ENCODE measurements at regions not wholly inside any gene's neighbourhood (a gene's known extent, or its start where the extent isn't known, plus 50 kb on each side); places are given as distances from the start of the nearest gene placed in this dataset.
A peak's percentile ranks its signal among the peaks of the same experiment; 100 is the strongest.

DNA sequence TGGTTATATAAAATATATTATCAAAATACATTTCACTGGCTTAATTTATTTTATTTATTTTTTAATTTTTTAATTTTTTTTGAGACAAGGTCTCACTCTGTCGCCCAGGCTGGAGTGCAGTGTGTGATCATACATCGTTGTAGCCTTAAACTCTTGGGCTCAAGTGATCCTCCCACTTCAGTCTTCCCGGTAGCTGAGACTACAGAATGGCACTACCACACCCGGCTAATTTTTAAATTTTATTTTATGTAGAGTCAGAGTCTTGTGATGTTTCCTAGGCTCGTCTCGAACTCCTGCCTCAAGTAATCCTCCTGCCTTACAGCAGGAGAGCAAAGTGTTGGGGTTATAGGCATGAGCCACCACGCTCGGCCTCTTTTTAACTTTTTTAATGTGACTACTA, 143.8 kb downstream of the CEP135 start:
- TF ChIP-seq MYC (IDR thresholded peaks at IDR 0.05; ENCODE audit: low read depth, low read length) (no peak), POLR2A (IDR thresholded peaks at IDR 0.05; ENCODE audit: extremely low read depth, insufficient read length) (no peak)
- TF ChIP-seq, protein P1, sequence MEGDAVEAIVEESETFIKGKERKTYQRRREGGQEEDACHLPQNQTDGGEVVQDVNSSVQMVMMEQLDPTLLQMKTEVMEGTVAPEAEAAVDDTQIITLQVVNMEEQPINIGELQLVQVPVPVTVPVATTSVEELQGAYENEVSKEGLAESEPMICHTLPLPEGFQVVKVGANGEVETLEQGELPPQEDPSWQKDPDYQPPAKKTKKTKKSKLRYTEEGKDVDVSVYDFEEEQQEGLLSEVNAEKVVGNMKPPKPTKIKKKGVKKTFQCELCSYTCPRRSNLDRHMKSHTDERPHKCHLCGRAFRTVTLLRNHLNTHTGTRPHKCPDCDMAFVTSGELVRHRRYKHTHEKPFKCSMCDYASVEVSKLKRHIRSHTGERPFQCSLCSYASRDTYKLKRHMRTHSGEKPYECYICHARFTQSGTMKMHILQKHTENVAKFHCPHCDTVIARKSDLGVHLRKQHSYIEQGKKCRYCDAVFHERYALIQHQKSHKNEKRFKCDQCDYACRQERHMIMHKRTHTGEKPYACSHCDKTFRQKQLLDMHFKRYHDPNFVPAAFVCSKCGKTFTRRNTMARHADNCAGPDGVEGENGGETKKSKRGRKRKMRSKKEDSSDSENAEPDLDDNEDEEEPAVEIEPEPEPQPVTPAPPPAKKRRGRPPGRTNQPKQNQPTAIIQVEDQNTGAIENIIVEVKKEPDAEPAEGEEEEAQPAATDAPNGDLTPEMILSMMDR (IDR thresholded peaks at IDR 0.05; ENCODE audit: low read depth, low read length) = no peak
- TF ChIP-seq, protein P2, sequence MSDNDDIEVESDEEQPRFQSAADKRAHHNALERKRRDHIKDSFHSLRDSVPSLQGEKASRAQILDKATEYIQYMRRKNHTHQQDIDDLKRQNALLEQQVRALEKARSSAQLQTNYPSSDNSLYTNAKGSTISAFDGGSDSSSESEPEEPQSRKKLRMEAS (IDR thresholded peaks at IDR 0.05; ENCODE audit: low read depth, low read length) = no peak
- H3K4me3 ChIP-seq (ENCODE audit: low read depth, low read length) = no peak overlapping the region
- DNase-seq (ENCODE audit: low read depth) = no peak

DNA sequence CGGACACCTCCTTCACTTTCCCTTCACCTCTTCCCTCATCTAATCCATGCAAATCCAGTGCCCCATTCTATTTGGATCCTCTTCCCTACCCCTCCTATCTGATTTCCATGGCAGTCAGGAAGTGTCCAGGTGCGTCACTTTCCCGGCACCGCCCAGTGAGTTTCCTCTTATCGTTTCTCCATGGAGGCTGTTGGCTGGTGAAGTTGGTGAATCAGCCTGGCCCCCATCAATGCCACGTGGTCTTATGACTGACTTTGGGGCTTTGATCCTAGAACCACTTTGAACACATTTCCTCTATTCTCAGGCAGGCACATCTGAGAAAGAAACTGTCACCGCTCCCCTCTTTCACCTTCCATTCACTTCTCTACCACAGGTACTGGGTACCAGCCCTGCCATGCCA, 137.8 kb downstream of the CEP135 start:
- DNase-seq (ENCODE audit: low read depth) = no peak
- no peak overlapping the region for H3K4me3 ChIP-seq (ENCODE audit: low read depth, low read length)
- TF ChIP-seq, protein P1 (IDR thresholded peaks at IDR 0.05; ENCODE audit: low read depth, low read length) = no peak
- TF ChIP-seq, protein P2 (IDR thresholded peaks at IDR 0.05; ENCODE audit: low read depth, low read length) = no peak
- TF ChIP-seq MYC (IDR thresholded peaks at IDR 0.05; ENCODE audit: low read depth, low read length) = no peak
- no peak for TF ChIP-seq POLR2A (IDR thresholded peaks at IDR 0.05; ENCODE audit: extremely low read depth, insufficient read length)

DNA sequence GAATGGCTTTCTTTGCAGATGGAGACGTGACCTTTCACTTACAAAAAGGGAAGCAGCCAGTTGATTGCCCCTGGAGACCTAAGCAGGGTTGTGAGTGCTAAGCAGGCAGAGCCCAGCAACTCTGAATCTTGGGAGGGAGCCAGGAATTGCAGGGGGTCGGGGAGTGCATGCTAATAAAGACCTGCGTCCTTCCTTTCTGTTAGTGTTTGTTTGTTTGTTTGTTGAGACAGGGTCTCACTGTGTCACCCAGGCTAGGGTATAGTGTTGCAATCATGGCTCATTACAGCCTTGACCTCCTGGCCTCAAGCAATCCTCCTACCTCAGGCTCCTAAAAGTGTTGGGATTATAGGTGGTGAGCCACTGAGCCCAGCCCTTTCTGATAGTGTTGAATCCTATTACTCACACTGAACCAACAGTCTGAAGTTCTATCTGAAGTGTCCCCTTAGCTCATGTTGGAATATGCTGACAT, 137.4 kb downstream of the CEP135 start:
- no peak overlapping the region for H3K4me3 ChIP-seq (ENCODE audit: low read depth, low read length)
- peak; percentile 69 for DNase-seq (ENCODE audit: low read depth)
- TF ChIP-seq MYC (IDR thresholded peaks at IDR 0.05; ENCODE audit: low read depth, low read length) (no peak), POLR2A (IDR thresholded peaks at IDR 0.05; ENCODE audit: extremely low read depth, insufficient read length) (no peak)
- TF ChIP-seq, protein P1 (IDR thresholded peaks at IDR 0.05; ENCODE audit: low read depth, low read length) = no peak
- TF ChIP-seq, protein P2 (IDR thresholded peaks at IDR 0.05; ENCODE audit: low read depth, low read length) = no peak

DNA sequence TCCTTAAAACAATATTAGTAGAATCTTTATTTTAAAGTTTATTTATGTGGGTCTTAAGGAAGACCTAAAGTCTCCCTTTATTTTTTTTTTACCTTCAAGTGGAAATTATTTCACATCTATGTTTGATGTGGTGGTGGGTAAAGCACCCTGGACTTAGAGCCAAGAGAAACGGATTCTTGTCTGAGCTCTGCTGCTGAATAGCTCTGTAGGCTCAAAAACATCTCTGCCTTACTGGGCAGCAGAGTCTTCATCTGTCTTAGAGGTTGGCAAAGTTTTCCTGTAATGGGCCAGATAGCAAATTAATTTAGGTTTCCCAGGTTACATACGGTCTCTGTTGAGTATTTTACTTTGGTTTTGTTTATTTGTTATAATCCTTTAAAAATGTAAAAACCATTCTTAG, 136.5 kb downstream of the CEP135 start:
- DNase-seq (ENCODE audit: low read depth) = no peak
- no peak overlapping the region for H3K4me3 ChIP-seq (ENCODE audit: low read depth, low read length)
- TF ChIP-seq, protein P2 (IDR thresholded peaks at IDR 0.05; ENCODE audit: low read depth, low read length) = no peak
- TF ChIP-seq MYC (IDR thresholded peaks at IDR 0.05; ENCODE audit: low read depth, low read length) (no peak), POLR2A (IDR thresholded peaks at IDR 0.05; ENCODE audit: extremely low read depth, insufficient read length) (no peak)
- TF ChIP-seq, protein P1 (IDR thresholded peaks at IDR 0.05; ENCODE audit: low read depth, low read length) = no peak

DNA sequence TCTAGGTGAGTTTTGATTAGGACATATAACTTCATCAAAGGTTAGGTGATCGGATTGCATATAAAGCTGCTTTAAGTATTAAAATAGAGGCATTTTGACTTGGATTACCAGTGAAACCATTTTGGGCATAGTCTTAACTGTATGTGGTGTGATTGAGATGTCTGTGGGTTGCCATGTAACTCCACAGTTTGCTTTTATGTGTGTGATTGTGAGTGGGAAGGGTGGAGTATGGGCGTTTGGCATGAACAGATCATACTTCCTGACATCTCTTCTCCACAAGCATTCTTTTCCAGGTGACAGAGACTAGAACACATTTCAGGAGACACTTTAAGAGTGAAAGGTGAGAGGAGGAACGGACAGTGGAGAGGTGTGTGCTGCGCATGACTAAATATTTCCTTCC, 136.1 kb downstream of the CEP135 start:
- no peak for DNase-seq (ENCODE audit: low read depth)
- TF ChIP-seq, protein P1 (IDR thresholded peaks at IDR 0.05; ENCODE audit: low read depth, low read length) = no peak
- TF ChIP-seq, protein P2 (IDR thresholded peaks at IDR 0.05; ENCODE audit: low read depth, low read length) = no peak
- TF ChIP-seq POLR2A (IDR thresholded peaks at IDR 0.05; ENCODE audit: extremely low read depth, insufficient read length) = no peak
- no peak for TF ChIP-seq MYC (IDR thresholded peaks at IDR 0.05; ENCODE audit: low read depth, low read length)
- no peak overlapping the region for H3K4me3 ChIP-seq (ENCODE audit: low read depth, low read length)
